ENCODE measurements at regions not wholly inside any gene's neighbourhood (a gene's known extent, or its start where the extent isn't known, plus 50 kb on each side); places are given as distances from the start of the nearest gene placed in this dataset.

- POLR2A ChIA-PET: no interaction called here
- no peaks in the 10 kb centered on the region for H3K27me3 ChIP-seq (ENCODE audit: control insufficient read depth, insufficient read depth, low read length)
- in situ Hi-C loops (cut with HindIII; ENCODE audit: low pct_unique_long_range_greater_than_20kb, low sequenced_read_pairs): no loop called here
- H3K27ac ChIP-seq (ENCODE audit: low read length): no peak overlapping the region
- no peaks in the 10 kb centered on the region for H3K9me3 ChIP-seq (ENCODE audit: control insufficient read depth, insufficient read depth, low read depth, low read length)
- no peak overlapping the region for H3K4me3 ChIP-seq (ENCODE audit: low read depth in 2 of 2, low read length in 2 of 2)
- ATAC-seq: no peak
- CTCF ChIA-PET: no interaction called here
- TF ChIP-seq, protein P1, sequence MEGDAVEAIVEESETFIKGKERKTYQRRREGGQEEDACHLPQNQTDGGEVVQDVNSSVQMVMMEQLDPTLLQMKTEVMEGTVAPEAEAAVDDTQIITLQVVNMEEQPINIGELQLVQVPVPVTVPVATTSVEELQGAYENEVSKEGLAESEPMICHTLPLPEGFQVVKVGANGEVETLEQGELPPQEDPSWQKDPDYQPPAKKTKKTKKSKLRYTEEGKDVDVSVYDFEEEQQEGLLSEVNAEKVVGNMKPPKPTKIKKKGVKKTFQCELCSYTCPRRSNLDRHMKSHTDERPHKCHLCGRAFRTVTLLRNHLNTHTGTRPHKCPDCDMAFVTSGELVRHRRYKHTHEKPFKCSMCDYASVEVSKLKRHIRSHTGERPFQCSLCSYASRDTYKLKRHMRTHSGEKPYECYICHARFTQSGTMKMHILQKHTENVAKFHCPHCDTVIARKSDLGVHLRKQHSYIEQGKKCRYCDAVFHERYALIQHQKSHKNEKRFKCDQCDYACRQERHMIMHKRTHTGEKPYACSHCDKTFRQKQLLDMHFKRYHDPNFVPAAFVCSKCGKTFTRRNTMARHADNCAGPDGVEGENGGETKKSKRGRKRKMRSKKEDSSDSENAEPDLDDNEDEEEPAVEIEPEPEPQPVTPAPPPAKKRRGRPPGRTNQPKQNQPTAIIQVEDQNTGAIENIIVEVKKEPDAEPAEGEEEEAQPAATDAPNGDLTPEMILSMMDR (IDR thresholded peaks at IDR 0.05): no peak
- TF ChIP-seq POLR2AphosphoS5 (IDR thresholded peaks at IDR 0.05; ENCODE audit: low read depth, low read length): no peak
- H3K36me3 ChIP-seq (ENCODE audit: control insufficient read depth, insufficient read depth, low read length): no peaks in the 10 kb centered on the region
- H3K4me1 ChIP-seq (ENCODE audit: control insufficient read depth, insufficient read depth, low read length): no peaks in the 10 kb centered on the region
- DNase-seq (ENCODE audit: low read depth, low spot score): no peak
- intact Hi-C loops (cut with micrococcal nuclease; ENCODE audit: unreplicated experiment): no loop called here
- BruUV-seq (replicated peaks): no TSS peak
These were observed 253.9 kb downstream of the AGTPBP1 start for GRCh38 chr9:85487872-85488271.

DNA sequence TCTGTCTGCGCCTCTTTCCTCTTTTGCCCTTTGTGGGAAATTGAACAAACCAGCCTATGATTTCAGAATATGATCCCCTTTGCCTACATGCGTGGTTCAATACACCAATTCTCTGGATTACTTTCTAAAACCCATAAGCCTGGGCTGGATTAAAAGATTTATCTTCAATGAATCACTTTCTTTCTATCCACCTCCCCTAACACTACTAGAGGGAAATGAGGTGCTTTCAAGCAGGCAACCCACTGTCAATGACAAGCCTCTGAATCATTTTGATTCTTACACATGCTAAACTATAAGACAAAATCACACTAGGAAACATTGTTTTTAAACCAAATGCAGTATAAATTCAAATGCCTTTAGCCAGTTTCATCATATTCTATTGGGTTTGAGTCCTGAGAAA, 257.5 kb downstream of the AGTPBP1 start:
- BruUV-seq (replicated peaks): no TSS peak
- Histone ChIP-seq H3K4me3 (ENCODE audit: low read depth in 2 of 2, low read length in 2 of 2) (no peak overlapping the region), H3K36me3 (ENCODE audit: control insufficient read depth, insufficient read depth, low read length) (no peaks in the 10 kb centered on the region), H3K27ac (ENCODE audit: low read length) (no peak overlapping the region), H3K9me3 (ENCODE audit: control insufficient read depth, insufficient read depth, low read depth, low read length) (no peaks in the 10 kb centered on the region), H3K27me3 (ENCODE audit: control insufficient read depth, insufficient read depth, low read length) (0 out of 2 replicates have a peak, but pooled peaks cover 2% of the 10 kb centered on the region), H3K4me1 (ENCODE audit: control insufficient read depth, insufficient read depth, low read length) (no peaks in the 10 kb centered on the region)
- ChIA-PET POLR2A (no interaction called here), CTCF (no interaction called here)
- no peak for ATAC-seq
- no peak for DNase-seq (ENCODE audit: low read depth, low spot score)
- in situ Hi-C loops (cut with HindIII; ENCODE audit: low pct_unique_long_range_greater_than_20kb, low sequenced_read_pairs): no loop called here
- TF ChIP-seq POLR2AphosphoS5 (IDR thresholded peaks at IDR 0.05; ENCODE audit: low read depth, low read length) (no peak), SIN3A (IDR thresholded peaks at IDR 0.05; ENCODE audit: borderline replicate concordance, insufficient read depth, low read depth, low read length) (no peak), TCF7L2 (IDR thresholded peaks at IDR 0.05; ENCODE audit: low read depth, low read length) (no peak), REST (IDR thresholded peaks at IDR 0.05; ENCODE audit: insufficient read depth in 1 of 2, low read depth in 2 of 2, low read length in 1 of 2) (no peak)
- TF ChIP-seq, protein P1 (IDR thresholded peaks at IDR 0.05): no peak
- intact Hi-C loops (cut with micrococcal nuclease; ENCODE audit: unreplicated experiment): no loop called here

- in situ Hi-C loops (cut with HindIII; ENCODE audit: low pct_unique_long_range_greater_than_20kb, low sequenced_read_pairs) (no loop called here), intact Hi-C loops (cut with micrococcal nuclease; ENCODE audit: unreplicated experiment) (no loop called here)
- TF ChIP-seq, protein P1 (IDR thresholded peaks at IDR 0.05): no peak
- TF ChIP-seq SIN3A (IDR thresholded peaks at IDR 0.05; ENCODE audit: borderline replicate concordance, insufficient read depth, low read depth, low read length) (no peak), POLR2AphosphoS5 (IDR thresholded peaks at IDR 0.05; ENCODE audit: low read depth, low read length) (no peak), TCF7L2 (IDR thresholded peaks at IDR 0.05; ENCODE audit: low read depth, low read length) (no peak), REST (IDR thresholded peaks at IDR 0.05; ENCODE audit: insufficient read depth in 1 of 2, low read depth in 2 of 2, low read length in 1 of 2) (no peak)
- ATAC-seq (no peak), DNase-seq (ENCODE audit: low read depth, low spot score) (no peak)
- ChIA-PET CTCF (no interaction called here), POLR2A (no interaction called here)
- no peaks in the 10 kb centered on the region for H3K9me3 ChIP-seq (ENCODE audit: control insufficient read depth, insufficient read depth, low read depth, low read length)
- no peaks in the 10 kb centered on the region for H3K4me1 ChIP-seq (ENCODE audit: control insufficient read depth, insufficient read depth, low read length)
- H3K4me3 ChIP-seq (ENCODE audit: low read depth in 2 of 2, low read length in 2 of 2): no peak overlapping the region
- no peak overlapping the region for H3K27ac ChIP-seq (ENCODE audit: low read length)
- 0 out of 2 replicates have a peak, but pooled peaks cover 2% of the 10 kb centered on the region for H3K27me3 ChIP-seq (ENCODE audit: control insufficient read depth, insufficient read depth, low read length)
- BruUV-seq (replicated peaks): no TSS peak
- H3K36me3 ChIP-seq (ENCODE audit: control insufficient read depth, insufficient read depth, low read length): no peaks in the 10 kb centered on the region
These were observed 258.5 kb downstream of the AGTPBP1 start for GRCh38 chr9:85483208-85483607.
